Endodermal cell (in vitro differentiated cells): ENCODE measurements at regions not wholly inside any gene's neighbourhood (a gene's known extent, or its start where the extent isn't known, plus 50 kb on each side); places are given as distances from the start of the nearest gene placed in this dataset.

ENCODE experiments used
- DNase-seq: peaks from one replicate; pipeline ENCODE4 v3.0.0-alpha.2; 2017
- H3K27ac ChIP-seq: 2 replicates; pipeline ENCODE4 v1.5.1; 2013; ENCODE audit warnings: mild to moderate bottlenecking, low read depth, low read length, moderate library complexity
- H3K27me3 ChIP-seq: 2 replicates; pipeline ENCODE4 v1.6.1; 2013; ENCODE audit warnings: mild to moderate bottlenecking, low read length, moderate library complexity; ENCODE audit not compliant: insufficient read depth, control insufficient read depth, poor library complexity, severe bottlenecking
- H3K36me3 ChIP-seq: 2 replicates; pipeline ENCODE4 v1.7.0; 2013; ENCODE audit warnings: mild to moderate bottlenecking, low read length, moderate library complexity; ENCODE audit not compliant: control insufficient read depth, insufficient read depth
- H3K4me1 ChIP-seq: one replicate; pipeline ENCODE4 v1.7.0; 2013; ENCODE audit warnings: low read length; ENCODE audit not compliant: control insufficient read depth, insufficient read depth
- H3K4me3 ChIP-seq: 2 replicates; pipeline ENCODE4 v1.5.1; 2013; ENCODE audit warnings: mild to moderate bottlenecking, low read length, moderate library complexity
- H3K9ac ChIP-seq: 2 replicates; pipeline ENCODE4 v1.6.1; 2013; ENCODE audit warnings: mild to moderate bottlenecking, low read length, moderate library complexity; ENCODE audit not compliant: poor library complexity, severe bottlenecking; ENCODE audit errors: extremely low read depth
- H3K9me3 ChIP-seq: 2 replicates; pipeline ENCODE4 v1.6.1; 2013; ENCODE audit warnings: mild to moderate bottlenecking, low read length, moderate library complexity; ENCODE audit not compliant: control insufficient read depth
- H3K27ac Mint-ChIP-seq: 2 replicates; pipeline ENCODE4 v1.8.0; 2020; ENCODE audit warnings: mixed read lengths
- H3K27me3 Mint-ChIP-seq: 2 replicates; pipeline ENCODE4 v1.8.0; 2021; ENCODE audit warnings: mild to moderate bottlenecking, mixed read lengths; ENCODE audit not compliant: insufficient read depth
- H3K36me3 Mint-ChIP-seq: 2 replicates; pipeline ENCODE4 v1.8.0; 2020; ENCODE audit warnings: low read depth, mixed read lengths
- H3K4me1 Mint-ChIP-seq: 2 replicates; pipeline ENCODE4 v1.8.0; 2020; ENCODE audit warnings: mixed read lengths
- H3K4me3 Mint-ChIP-seq: 2 replicates; pipeline ENCODE4 v1.8.0; 2020; ENCODE audit warnings: mild to moderate bottlenecking, moderate library complexity, mixed read lengths
- H3K9me3 Mint-ChIP-seq: 2 replicates; pipeline ENCODE4 v1.8.0; 2020; ENCODE audit warnings: mild to moderate bottlenecking, mixed read lengths
- CTCF ChIP-seq: fragments of 200-600 bp; sonication (generic); conservative IDR thresholded peaks from 2 replicates; pipeline ENCODE4 v1.5.0; 2021; ENCODE audit warnings: antibody characterized with exemption, mild to moderate bottlenecking
- WGBS, 2 experiments: methylation state at CpG; one replicate each; pipeline versions ENCODE4 v1.1.5 to v1.1.7; 2013; ENCODE audit warnings: missing lambda C conversion rate in 2 of 2, mixed read lengths in 1 of 2; ENCODE audit not compliant: insufficient coverage in 1 of 2, insufficient read length in 1 of 2; 5-methylcytosine and 5-hydroxymethylcytosine counted together

- Mint-ChIP-seq H3K4me3 (no peak overlapping the region), H3K4me1 (peaks cover 14% of the 10 kb centered on the region), H3K36me3 (no peaks in the 10 kb centered on the region), H3K9me3 (peaks cover 17% of the 10 kb centered on the region), H3K27ac (peak overlapping the region; percentile 28), H3K27me3 (no peaks in the 10 kb centered on the region)
- Histone ChIP-seq H3K9me3 (peaks cover 3% of the 10 kb centered on the region), H3K9ac (no peak overlapping the region), H3K36me3 (no peaks in the 10 kb centered on the region), H3K4me1 (no peaks in the 10 kb centered on the region), H3K27me3 (no peaks in the 10 kb centered on the region), H3K27ac (no peak overlapping the region), H3K4me3 (no peak overlapping the region)
- no peak for TF ChIP-seq CTCF
- 64 to 68% methylated on average over 2 of the region's 2 CpGs for WGBS, 2 experiments
- peak; percentile 44 for DNase-seq
These were observed 334.9 kb upstream of the AJAP1 start for GRCh38 chr1:4319496-4319895.

- no peak overlapping the region for H3K27ac Mint-ChIP-seq
- H3K36me3 ChIP-seq: no peaks in the 10 kb centered on the region
- H3K4me3 Mint-ChIP-seq: no peak overlapping the region
- WGBS, 2 experiments: 89 to 97% methylated on average over 5 to 7 of the region's 7 CpGs
- no peaks in the 10 kb centered on the region for H3K27me3 ChIP-seq
- no peaks in the 10 kb centered on the region for H3K9me3 ChIP-seq
- no peak overlapping the region for H3K27ac ChIP-seq
- H3K4me3 ChIP-seq: no peak overlapping the region
- H3K4me1 ChIP-seq: no peaks in the 10 kb centered on the region
- no peak for DNase-seq
- peaks cover 8% of the 10 kb centered on the region for H3K4me1 Mint-ChIP-seq
- no peak for TF ChIP-seq CTCF
- no peaks in the 10 kb centered on the region for H3K27me3 Mint-ChIP-seq
- no peaks in the 10 kb centered on the region for H3K36me3 Mint-ChIP-seq
- H3K9ac ChIP-seq: no peak overlapping the region
- H3K9me3 Mint-ChIP-seq: peaks cover 2% of the 10 kb centered on the region
These were observed 331.5 kb upstream of the AJAP1 start for GRCh38 chr1:4322881-4323280.

GRCh38 chr1:4323309-4323708 is 331.1 kb upstream of the AJAP1 start:
- H3K36me3 ChIP-seq: no peaks in the 10 kb centered on the region
- no peaks in the 10 kb centered on the region for H3K27me3 ChIP-seq
- no peak for TF ChIP-seq CTCF
- Mint-ChIP-seq H3K36me3 (no peaks in the 10 kb centered on the region), H3K27ac (no peak overlapping the region), H3K4me3 (no peak overlapping the region), H3K4me1 (peaks cover 6% of the 10 kb centered on the region), H3K9me3 (peaks cover 2% of the 10 kb centered on the region), H3K27me3 (no peaks in the 10 kb centered on the region)
- H3K9me3 ChIP-seq: no peaks in the 10 kb centered on the region
- no peak overlapping the region for H3K9ac ChIP-seq
- no peaks in the 10 kb centered on the region for H3K4me1 ChIP-seq
- 89 to 92% methylated on average over 2 to 4 of the region's 4 CpGs for WGBS, 2 experiments
- no peak overlapping the region for H3K27ac ChIP-seq
- DNase-seq: no peak
- no peak overlapping the region for H3K4me3 ChIP-seq
